ENCODE measurements at regions not wholly inside any gene's neighbourhood (a gene's known extent, or its start where the extent isn't known, plus 50 kb on each side); places are given as distances from the start of the nearest gene placed in this dataset.

GRCh38 chr1:232318143-232318542 lies 311.8 kb downstream of the SIPA1L2 start:
- ChIA-PET CTCF (no interaction called here), POLR2A (ENCODE audit: unreplicated experiment) (no interaction called here)
- no peaks in the 10 kb centered on the region for H3K9me1 ChIP-seq (ENCODE audit: insufficient read depth, low read length)
- H4K91ac ChIP-seq (ENCODE audit: insufficient read depth, low read depth, low read length): no peak overlapping the region
- no peak overlapping the region for H3K27ac ChIP-seq (ENCODE audit: insufficient read depth, low read length)
- H2BK20ac ChIP-seq (ENCODE audit: low read depth, low read length): no peak overlapping the region
- no peak overlapping the region for H4K8ac ChIP-seq (ENCODE audit: low read depth in 2 of 2, low read length in 2 of 2)
- H2AK5ac ChIP-seq (ENCODE audit: low read depth, low read length): no peak overlapping the region
- H3K56ac ChIP-seq (ENCODE audit: extremely low read depth, insufficient read depth, low read length): no peak overlapping the region
- ATAC-seq (ENCODE audit: low read depth) (no peak), DNase-seq (no peak)
- dilution Hi-C loops (cut with HindIII; ENCODE audit: low sequenced_read_pairs, unreplicated experiment) (no loop called here), in situ Hi-C loops (cut with MboI; ENCODE audit: low sequenced_read_pairs) (no loop called here), intact Hi-C loops (cut with micrococcal nuclease) (no loop called here)
- no peak overlapping the region for H2BK5ac ChIP-seq (ENCODE audit: low read depth, low read length, poor library complexity, severe bottlenecking)
- H3K27me3 ChIP-seq (ENCODE audit: control insufficient read depth, insufficient read depth, low read length): no peaks in the 10 kb centered on the region
- no peaks in the 10 kb centered on the region for H3K79me1 ChIP-seq (ENCODE audit: low read depth in 1 of 2, low read length in 2 of 2)
- H3K4ac ChIP-seq (ENCODE audit: low read depth, low read length): no peak overlapping the region
- no peak overlapping the region for H2BK15ac ChIP-seq (ENCODE audit: low read depth, low read length)
- H3K9ac ChIP-seq (ENCODE audit: low read depth, low read length): no peak overlapping the region
- no peak overlapping the region for H3K4me3 ChIP-seq (ENCODE audit: insufficient read depth, low read depth, low read length)
- H3K4me2 ChIP-seq (ENCODE audit: low read depth, low read length): no peak overlapping the region
- no CpG with 5 or more reads among the region's 2 CpGs for WGBS, 2 experiments (ENCODE audit: extremely low coverage in 2 of 2, insufficient read length in 1 of 2)
- H4K20me1 ChIP-seq (ENCODE audit: insufficient read depth, low read length): no peaks in the 10 kb centered on the region
- H3K9me3 ChIP-seq (ENCODE audit: control insufficient read depth, insufficient read depth, low read length): no peaks in the 10 kb centered on the region
- H2AFZ ChIP-seq (replicated peaks; ENCODE audit: low read length, poor library complexity): no peak overlapping the region
- no peaks in the 10 kb centered on the region for H3K36me3 ChIP-seq (ENCODE audit: control insufficient read depth, insufficient read depth, low read length)
- no peak overlapping the region for H3K18ac ChIP-seq (ENCODE audit: low read depth, low read length)
- no peak overlapping the region for H2AK9ac ChIP-seq (replicated peaks; ENCODE audit: low read depth, low read length, poor library complexity)
- BruUV-seq (replicated peaks): no TSS peak
- H3K14ac ChIP-seq (replicated peaks; ENCODE audit: low read depth, low read length): no peak overlapping the region
- TF ChIP-seq FOS (IDR thresholded peaks at IDR 0.05; ENCODE audit: low read depth, low read length) (no peak), CTCF (conservative IDR thresholded peaks at IDR 0.05; ENCODE audit: low read depth, low read length) (no peak), RAD21 (IDR thresholded peaks at IDR 0.05; ENCODE audit: low read length) (no peak), POLR2A (IDR thresholded peaks at IDR 0.05; ENCODE audit: low read depth, low read length) (no peak), CHD1 (IDR thresholded peaks at IDR 0.05; ENCODE audit: low read depth, low read length) (no peak), MAZ (IDR thresholded peaks at IDR 0.05; ENCODE audit: borderline replicate concordance, low read depth, low read length) (no peak), RFX5 (IDR thresholded peaks at IDR 0.05; ENCODE audit: low read depth, low read length) (no peak), CEBPB (IDR thresholded peaks at IDR 0.05; ENCODE audit: low read depth, low read length) (no peak), BHLHE40 (IDR thresholded peaks at IDR 0.05; ENCODE audit: low read depth, low read length) (no peak), MXI1 (IDR thresholded peaks at IDR 0.05; ENCODE audit: borderline replicate concordance, low read depth, low read length) (no peak), MAFK (IDR thresholded peaks at IDR 0.05; ENCODE audit: low read depth, low read length) (no peak), NFE2L2 (IDR thresholded peaks at IDR 0.05; ENCODE audit: low read depth, low read length) (no peak), SMC3 (IDR thresholded peaks at IDR 0.05; ENCODE audit: low read depth, low read length) (no peak), RCOR1 (IDR thresholded peaks at IDR 0.05; ENCODE audit: insufficient replicate concordance, low read length) (no peak)
- TF ChIP-seq, protein P1, sequence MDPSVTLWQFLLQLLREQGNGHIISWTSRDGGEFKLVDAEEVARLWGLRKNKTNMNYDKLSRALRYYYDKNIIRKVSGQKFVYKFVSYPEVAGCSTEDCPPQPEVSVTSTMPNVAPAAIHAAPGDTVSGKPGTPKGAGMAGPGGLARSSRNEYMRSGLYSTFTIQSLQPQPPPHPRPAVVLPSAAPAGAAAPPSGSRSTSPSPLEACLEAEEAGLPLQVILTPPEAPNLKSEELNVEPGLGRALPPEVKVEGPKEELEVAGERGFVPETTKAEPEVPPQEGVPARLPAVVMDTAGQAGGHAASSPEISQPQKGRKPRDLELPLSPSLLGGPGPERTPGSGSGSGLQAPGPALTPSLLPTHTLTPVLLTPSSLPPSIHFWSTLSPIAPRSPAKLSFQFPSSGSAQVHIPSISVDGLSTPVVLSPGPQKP (IDR thresholded peaks at IDR 0.05; ENCODE audit: borderline replicate concordance, low read depth, low read length): no peak
- TF ChIP-seq, protein P2, sequence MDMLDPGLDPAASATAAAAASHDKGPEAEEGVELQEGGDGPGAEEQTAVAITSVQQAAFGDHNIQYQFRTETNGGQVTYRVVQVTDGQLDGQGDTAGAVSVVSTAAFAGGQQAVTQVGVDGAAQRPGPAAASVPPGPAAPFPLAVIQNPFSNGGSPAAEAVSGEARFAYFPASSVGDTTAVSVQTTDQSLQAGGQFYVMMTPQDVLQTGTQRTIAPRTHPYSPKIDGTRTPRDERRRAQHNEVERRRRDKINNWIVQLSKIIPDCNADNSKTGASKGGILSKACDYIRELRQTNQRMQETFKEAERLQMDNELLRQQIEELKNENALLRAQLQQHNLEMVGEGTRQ (IDR thresholded peaks at IDR 0.05; ENCODE audit: low read depth, low read length): no peak
- no peak overlapping the region for H2BK120ac ChIP-seq (ENCODE audit: low read depth, low read length)
- H3K23ac ChIP-seq (ENCODE audit: low read depth, low read length): no peak overlapping the region
- H3K4me1 ChIP-seq (ENCODE audit: control insufficient read depth, insufficient read depth, low read length): no peaks in the 10 kb centered on the region
- no peak overlapping the region for H4K5ac ChIP-seq (ENCODE audit: low read depth, low read length)

All from IMR-90 (cell line).